H1 (cell line): ENCODE measurements at regions not wholly inside any gene's neighbourhood (a gene's known extent, or its start where the extent isn't known, plus 50 kb on each side); places are given as distances from the start of the nearest gene placed in this dataset.

Source experiments
- CTCF ChIA-PET: fragments of 300-600 bp; sonication (Branson Sonifier 250); formaldehyde crosslinking; loops from one replicate; lab custom pipeline; 2021; ENCODE audit not compliant: partially characterized antibody; lab: Charles Lee
- POLR2A ChIA-PET: fragments of 300-600 bp; sonication (Branson Sonifier 250); formaldehyde crosslinking; loops from one replicate; lab custom pipeline; 2021; ENCODE audit warnings: inconsistent platforms; ENCODE audit not compliant: partially characterized antibody; lab: Charles Lee
- DNase-seq, 2 experiments: peaks; one replicate each; pipeline versions ENCODE4 v3.0.0 to v3.0.0-alpha.2; 2010 to 2022; ENCODE audit warnings: low spot score in 2 of 2, low read depth in 1 of 2, mixed read lengths in 1 of 2
- FAIRE-seq: peaks from 2 replicates; lab custom pipeline; 2011; peaks lifted over from hg19 to GRCh38; lab: Jason Lieb, UNC
- H2AFZ ChIP-seq: 2 replicates; pipeline ENCODE4 v1.8.1; 2012; ENCODE audit warnings: low read length, inconsistent platforms
- H2AK5ac ChIP-seq: 2 replicates; pipeline ENCODE4 v1.6.1; 2013; ENCODE audit warnings: low read depth, low read length
- H2BK120ac ChIP-seq: replicated peaks from 2 replicates; pipeline ENCODE3; 2013; ENCODE audit warnings: low read depth, low read length, inconsistent platforms
- H2BK12ac ChIP-seq: 2 replicates; pipeline ENCODE4 v1.6.1; 2013; ENCODE audit warnings: low read depth, low read length
- H2BK15ac ChIP-seq: 2 replicates; pipeline ENCODE4 v1.6.1; 2013; ENCODE audit warnings: low read length
- H2BK20ac ChIP-seq: 2 replicates; pipeline ENCODE4 v1.6.1; 2013; ENCODE audit warnings: low read length
- H2BK5ac ChIP-seq: 2 replicates; pipeline ENCODE4 v1.6.1; 2013; ENCODE audit warnings: low read depth, low read length
- H3K14ac ChIP-seq: 2 replicates; pipeline ENCODE4 v1.6.1; 2013; ENCODE audit warnings: inconsistent platforms; ENCODE audit not compliant: insufficient read length
- H3K18ac ChIP-seq: 2 replicates; pipeline ENCODE4 v1.6.1; 2013; ENCODE audit warnings: low read length; ENCODE audit errors: extremely low read depth
- H3K23ac ChIP-seq: 2 replicates; pipeline ENCODE4 v1.6.1; 2013; ENCODE audit warnings: inconsistent platforms; ENCODE audit not compliant: insufficient read length
- H3K23me2 ChIP-seq: 2 replicates; pipeline ENCODE4 v1.6.1; 2013; ENCODE audit warnings: low read depth, low read length
- H3K27ac ChIP-seq: 2 replicates; pipeline ENCODE4 v1.6.1; 2011; ENCODE audit warnings: low read depth, low read length, inconsistent platforms
- H3K27me3 ChIP-seq, 4 experiments: replicated peaks in 1 of 4; 1 replicate in 1 of 4; 2 replicates in 3 of 4; pipeline versions ENCODE4 v1.6.1 to v1.8.1; 2011 to 2013; ENCODE audit warnings: low read length in 3 of 4, mild to moderate bottlenecking in 3 of 4, inconsistent platforms in 2 of 4, mixed read lengths in 2 of 4, moderate library complexity in 1 of 4; ENCODE audit not compliant: control insufficient read depth in 3 of 4, insufficient read depth in 3 of 4; ENCODE audit errors: extremely low read depth in 1 of 4
- H3K36me3 ChIP-seq, 4 experiments: 2 replicates each; pipeline versions ENCODE4 v1.6.1 to v1.8.1; 2011 to 2013; ENCODE audit warnings: mild to moderate bottlenecking in 4 of 4, low read length in 3 of 4, moderate library complexity in 2 of 4, control low read depth in 1 of 4, inconsistent platforms in 1 of 4; ENCODE audit not compliant: insufficient read depth in 4 of 4, control insufficient read depth in 2 of 4
- H3K4ac ChIP-seq: replicated peaks from 2 replicates; pipeline ENCODE3; 2013; ENCODE audit warnings: low read length, low read depth, mixed read lengths, inconsistent platforms; ENCODE audit not compliant: insufficient read length
- H3K4me1 ChIP-seq, 4 experiments: replicated peaks in 1 of 4; 1 replicate in 1 of 4; 2 replicates in 3 of 4; pipeline versions ENCODE4 v1.6.1 to v1.8.1; 2011 to 2013; ENCODE audit warnings: low read length in 3 of 4, inconsistent platforms in 2 of 4, mixed read lengths in 1 of 4; ENCODE audit not compliant: insufficient read depth in 4 of 4, control insufficient read depth in 3 of 4
- H3K4me2 ChIP-seq, 2 experiments: 2 replicates each; pipeline versions ENCODE4 v1.6.1 to v1.8.1; 2011 to 2013; ENCODE audit warnings: low read depth in 2 of 2, low read length in 2 of 2, control low read depth in 1 of 2, inconsistent platforms in 1 of 2, mild to moderate bottlenecking in 1 of 2; ENCODE audit not compliant: insufficient read depth in 1 of 2
- H3K4me3 ChIP-seq, 4 experiments: fragments of 200-600, 300-600 bp in 1 of 4; sonication (generic), shearing (Covaris generic), sonication (Bioruptor Twin) in 1 of 4; 2 replicates each; pipeline versions ENCODE4 v1.5.1 to v1.8.1; 2011 to 2016; ENCODE audit warnings: low read length in 4 of 4, low read depth in 3 of 4, control low read depth in 2 of 4, inconsistent platforms in 2 of 4, mild to moderate bottlenecking in 2 of 4, mixed read lengths in 1 of 4, moderate library complexity in 1 of 4; ENCODE audit not compliant: insufficient read depth in 2 of 4; ENCODE audit errors: extremely low read depth in 1 of 4
- H3K56ac ChIP-seq: replicated peaks from 2 replicates; pipeline ENCODE3; 2013; ENCODE audit warnings: low read depth, mild to moderate bottlenecking, mixed read lengths, low read length, inconsistent platforms; ENCODE audit not compliant: insufficient read length
- H3K79me1 ChIP-seq: 2 replicates; pipeline ENCODE4 v1.6.1; 2013; ENCODE audit warnings: low read depth, low read length, control low read depth
- H3K79me2 ChIP-seq, 2 experiments: 2 replicates each; pipeline versions ENCODE4 v1.6.1 to v1.8.1; 2012 to 2013; ENCODE audit warnings: low read length in 2 of 2, mild to moderate bottlenecking in 2 of 2, inconsistent platforms in 1 of 2; ENCODE audit not compliant: insufficient read depth in 2 of 2, control insufficient read depth in 1 of 2
- H3K9ac ChIP-seq, 4 experiments: replicated peaks in 1 of 4; 1 replicate in 1 of 4; 2 replicates in 3 of 4; pipeline versions ENCODE4 v1.6.1 to v1.8.1; 2011 to 2013; ENCODE audit warnings: low read depth in 3 of 4, low read length in 3 of 4, control low read depth in 2 of 4, mild to moderate bottlenecking in 2 of 4, moderate library complexity in 2 of 4, inconsistent platforms in 1 of 4; ENCODE audit errors: extremely low read depth in 1 of 4
- H3K9me3 ChIP-seq, 2 experiments: 2 replicates each; pipeline versions ENCODE4 v1.6.1 to v1.8.1; 2012 to 2013; ENCODE audit warnings: mild to moderate bottlenecking in 2 of 2, moderate library complexity in 2 of 2, control low read depth in 1 of 2, inconsistent platforms in 1 of 2, low read depth in 1 of 2, low read length in 1 of 2, mixed read lengths in 1 of 2; ENCODE audit not compliant: insufficient read depth in 2 of 2
- H4K20me1 ChIP-seq, 2 experiments: replicated peaks in 1 of 2; 2 replicates each; pipeline versions ENCODE3 to v1.8.1; 2011 to 2013; ENCODE audit warnings: inconsistent platforms in 2 of 2, low read length in 2 of 2, mild to moderate bottlenecking in 1 of 2; ENCODE audit not compliant: insufficient read depth in 2 of 2, control insufficient read depth in 1 of 2
- H4K5ac ChIP-seq: 2 replicates; pipeline ENCODE4 v1.6.1; 2013; ENCODE audit warnings: low read length, low read depth, mixed read lengths, inconsistent platforms; ENCODE audit not compliant: insufficient read length
- H4K8ac ChIP-seq: 2 replicates; pipeline ENCODE4 v1.8.0; 2013; ENCODE audit warnings: mild to moderate bottlenecking, moderate library complexity, low read length, inconsistent platforms; ENCODE audit not compliant: insufficient read depth; ENCODE audit errors: extremely low read depth
- H4K91ac ChIP-seq: replicated peaks from 2 replicates; pipeline ENCODE3; 2013; ENCODE audit warnings: low read length, mixed read lengths, inconsistent platforms; ENCODE audit not compliant: insufficient read length
- CBX8 ChIP-seq: fragments of 300-800, 300-1000 bp; sonication (generic); IDR thresholded peaks from 2 replicates; pipeline ENCODE4 v1.7.1; 2016; ENCODE audit warnings: low read depth, low read length, borderline replicate concordance
- EP300 ChIP-seq, 2 experiments: IDR thresholded peaks; 1 replicate in 1 of 2; 2 replicates in 1 of 2; pipeline ENCODE4 v1.6.1; 2011 to 2012; ENCODE audit warnings: low read depth in 2 of 2, low read length in 2 of 2, mild to moderate bottlenecking in 2 of 2, borderline replicate concordance in 1 of 2, inconsistent platforms in 1 of 2, moderate library complexity in 1 of 2
- HDAC6 ChIP-seq: IDR thresholded peaks from one replicate; pipeline ENCODE4 v1.7.1; 2012; ENCODE audit warnings: low read depth, mild to moderate bottlenecking, inconsistent platforms, low read length, moderate library complexity
- JUN ChIP-seq: IDR thresholded peaks from 2 replicates; pipeline ENCODE4 v1.6.1; 2011; ENCODE audit warnings: low read depth, mild to moderate bottlenecking, improper control_type of control experiment, low read length
- NRF1 ChIP-seq: IDR thresholded peaks from 2 replicates; pipeline ENCODE4 v1.6.1; 2011; ENCODE audit warnings: mild to moderate bottlenecking, low read depth, low read length, improper control_type of control experiment
- RAD21 ChIP-seq, 2 experiments: IDR thresholded peaks in 1 of 2; conservative IDR thresholded peaks in 1 of 2; 2 replicates each; pipeline ENCODE4 v1.6.1; 2011; ENCODE audit warnings: low read depth in 2 of 2, low read length in 2 of 2, improper control_type of control experiment in 1 of 2, inconsistent platforms in 1 of 2, mild to moderate bottlenecking in 1 of 2, moderate library complexity in 1 of 2
- RBBP5 ChIP-seq: IDR thresholded peaks from 2 replicates; pipeline ENCODE4 v1.7.1; 2012; ENCODE audit warnings: low read depth, mild to moderate bottlenecking, inconsistent platforms, low read length, moderate library complexity, borderline replicate concordance
- SP2 ChIP-seq: IDR thresholded peaks from 2 replicates; pipeline ENCODE4 v1.6.1; 2012; ENCODE audit warnings: mild to moderate bottlenecking, low read length, inconsistent platforms
- SRF ChIP-seq: IDR thresholded peaks from 2 replicates; pipeline ENCODE4 v1.6.1; 2011; ENCODE audit warnings: mild to moderate bottlenecking, low read depth, low read length, moderate library complexity
- SUZ12 ChIP-seq: fragments of 200-600 bp; sonication (generic); IDR thresholded peaks from 2 replicates; pipeline ENCODE4 v1.6.1; 2012; ENCODE audit warnings: mild to moderate bottlenecking, inconsistent platforms, low read length, moderate library complexity, mixed read lengths
- YY1 ChIP-seq: IDR thresholded peaks from 2 replicates; pipeline ENCODE4 v1.6.1; 2011; ENCODE audit warnings: low read depth, mild to moderate bottlenecking, low read length
- WGBS, 2 experiments: shearing (Covaris generic) in 1 of 2; methylation state at CpG; one replicate each; pipeline versions ENCODE4 v1.1.6 to v1.1.7; 2013 to 2015; ENCODE audit warnings: low lambda C conversion rate in 2 of 2, mixed read lengths in 2 of 2, inconsistent platforms in 1 of 2, low coverage in 1 of 2, missing lambda C conversion rate in 1 of 2; ENCODE audit not compliant: insufficient replicate concordance in 2 of 2, insufficient coverage in 1 of 2, insufficient read length in 1 of 2; ENCODE audit errors: extremely low coverage in 1 of 2, missing lambda C conversion rate in 1 of 2; 5-methylcytosine and 5-hydroxymethylcytosine counted together
- TF ChIP-seq, protein P1 (sequence below), 3 experiments: IDR thresholded peaks; 1 replicate in 2 of 3; 2 replicates in 1 of 3; pipeline versions ENCODE4 v1.5.1 to v1.6.1; 2011; ENCODE audit warnings: low read length in 3 of 3, mild to moderate bottlenecking in 3 of 3, inconsistent platforms in 2 of 3, low read depth in 1 of 3, moderate library complexity in 1 of 3; ENCODE audit not compliant: insufficient read depth in 1 of 3; ENCODE audit errors: control extremely low read depth in 1 of 3

DNA sequence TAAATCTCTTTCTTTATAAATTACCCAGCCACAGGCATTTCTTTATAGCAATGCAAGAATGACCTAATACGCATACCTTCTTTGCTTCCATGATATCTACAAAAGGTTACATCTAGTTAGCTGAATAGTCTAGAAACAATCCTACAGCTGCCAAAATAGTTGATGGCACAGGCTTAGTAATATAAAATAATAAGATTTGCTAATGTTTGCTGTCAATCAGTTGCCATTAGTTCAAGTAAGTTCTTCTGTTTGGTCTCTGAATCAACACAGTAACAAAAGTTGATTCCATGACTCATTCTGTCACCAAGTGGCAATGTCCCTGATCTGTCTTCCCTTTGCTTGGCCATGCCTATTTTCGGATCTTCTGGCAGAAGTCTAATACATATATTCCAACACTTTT, 470.2 kb downstream of the SPRY1 start:
- no peaks in the 10 kb centered on the region for H3K27me3 ChIP-seq
- H2BK120ac ChIP-seq: no peak overlapping the region
- no peak overlapping the region for H2BK20ac ChIP-seq
- no peak overlapping the region for H4K5ac ChIP-seq
- H3K23me2 ChIP-seq: no peaks in the 10 kb centered on the region
- H3K36me3 ChIP-seq: no peaks in the 10 kb centered on the region
- POLR2A ChIA-PET: no interaction called here
- no peak overlapping the region for H4K91ac ChIP-seq
- no peak overlapping the region for H3K4ac ChIP-seq
- H4K8ac ChIP-seq: no peak overlapping the region
- FAIRE-seq: no peak
- no peaks in the 10 kb centered on the region for H4K20me1 ChIP-seq
- no peak overlapping the region for H3K18ac ChIP-seq
- no peak overlapping the region for H2AFZ ChIP-seq
- H3K4me1 ChIP-seq: peaks cover 0 to 5% (median 0%) of the 10 kb centered on the region in 4 experiments; a peak in 1 of 7 replicates
- no peak overlapping the region for H3K9ac ChIP-seq
- CTCF ChIA-PET: no interaction called here
- H3K14ac ChIP-seq: no peak overlapping the region
- no peak overlapping the region for H3K4me3 ChIP-seq
- H3K27ac ChIP-seq: no peak overlapping the region
- no peaks in the 10 kb centered on the region for H3K9me3 ChIP-seq
- H3K4me2 ChIP-seq: no peak overlapping the region
- DNase-seq: no peak
- no peak overlapping the region for H2BK5ac ChIP-seq
- H3K79me1 ChIP-seq: no peaks in the 10 kb centered on the region
- H3K79me2 ChIP-seq: no peaks in the 10 kb centered on the region
- H3K56ac ChIP-seq: no peak overlapping the region
- H2BK15ac ChIP-seq: no peak overlapping the region
- no peak overlapping the region for H3K23ac ChIP-seq
- WGBS, 2 experiments: 97% methylated on average over 2 of the region's 2 CpGs; no CpG with 5 or more reads in 1 of the 2 experiments
- H2AK5ac ChIP-seq: no peak overlapping the region
- no peak overlapping the region for H2BK12ac ChIP-seq
- TF ChIP-seq YY1 (no peak), SUZ12 (no peak), RBBP5 (no peak), SP2 (no peak), NRF1 (no peak), CBX8 (no peak), EP300 (IDR thresholded peaks at IDR 0.05; ENCODE audit: borderline replicate concordance in 1 of 2, low read depth in 2 of 2, low read length in 2 of 2) (no peak), RAD21 (IDR thresholded peaks at IDR 0.05 in 1 of 2, conservative IDR thresholded peaks at IDR 0.05 in 1 of 2; ENCODE audit: low read depth in 2 of 2, low read length in 2 of 2) (no peak), HDAC6 (no peak), SRF (no peak), JUN (no peak)
- TF ChIP-seq, protein P1, sequence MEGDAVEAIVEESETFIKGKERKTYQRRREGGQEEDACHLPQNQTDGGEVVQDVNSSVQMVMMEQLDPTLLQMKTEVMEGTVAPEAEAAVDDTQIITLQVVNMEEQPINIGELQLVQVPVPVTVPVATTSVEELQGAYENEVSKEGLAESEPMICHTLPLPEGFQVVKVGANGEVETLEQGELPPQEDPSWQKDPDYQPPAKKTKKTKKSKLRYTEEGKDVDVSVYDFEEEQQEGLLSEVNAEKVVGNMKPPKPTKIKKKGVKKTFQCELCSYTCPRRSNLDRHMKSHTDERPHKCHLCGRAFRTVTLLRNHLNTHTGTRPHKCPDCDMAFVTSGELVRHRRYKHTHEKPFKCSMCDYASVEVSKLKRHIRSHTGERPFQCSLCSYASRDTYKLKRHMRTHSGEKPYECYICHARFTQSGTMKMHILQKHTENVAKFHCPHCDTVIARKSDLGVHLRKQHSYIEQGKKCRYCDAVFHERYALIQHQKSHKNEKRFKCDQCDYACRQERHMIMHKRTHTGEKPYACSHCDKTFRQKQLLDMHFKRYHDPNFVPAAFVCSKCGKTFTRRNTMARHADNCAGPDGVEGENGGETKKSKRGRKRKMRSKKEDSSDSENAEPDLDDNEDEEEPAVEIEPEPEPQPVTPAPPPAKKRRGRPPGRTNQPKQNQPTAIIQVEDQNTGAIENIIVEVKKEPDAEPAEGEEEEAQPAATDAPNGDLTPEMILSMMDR (IDR thresholded peaks at IDR 0.05; ENCODE audit: control extremely low read depth in 1 of 3, insufficient read depth in 1 of 3, low read depth in 1 of 3, low read length in 3 of 3): no peak
